Right atrium auricular region (tissue), 2 donors: ENCODE measurements at regions not wholly inside any gene's neighbourhood (a gene's known extent, or its start where the extent isn't known, plus 50 kb on each side); places are given as distances from the start of the nearest gene placed in this dataset.

Source experiments
- DNase-seq: peaks from one replicate; pipeline ENCODE4 v3.0.0-alpha.2; 2019; ENCODE audit warnings: low spot score
- H3K27ac ChIP-seq, 2 donors: fragments of 200-600 bp; sonication (generic); 1 replicate in 1 of 2; 2 replicates in 1 of 2; pipeline ENCODE4 v1.5.1; 2016 to 2019
- H3K27me3 ChIP-seq, 2 donors: fragments of 200-600 bp; sonication (generic); one replicate each; pipeline versions ENCODE4 v1.5.1 to v1.6.0; 2017 to 2019
- H3K36me3 ChIP-seq: fragments of 200-600 bp; sonication (generic); one replicate; pipeline ENCODE4 v1.5.1; 2016
- H3K4me1 ChIP-seq, 2 donors: fragments of 200-600 bp; sonication (generic); one replicate each; pipeline versions ENCODE4 v1.5.1 to v1.6.0; 2017 to 2019
- H3K4me3 ChIP-seq, 2 donors: fragments of 200-600 bp; sonication (generic); 1 replicate in 1 of 2; 2 replicates in 1 of 2; pipeline ENCODE4 v1.5.1; 2017 to 2019; ENCODE audit warnings: mild to moderate bottlenecking in 1 of 2, moderate library complexity in 1 of 2
- H3K9me3 ChIP-seq, 2 donors: fragments of 200-600 bp; sonication (generic); one replicate each; pipeline ENCODE4 v1.5.1; 2019
- CTCF ChIP-seq, 2 donors: fragments of 200-600 bp; sonication (generic); IDR thresholded peaks; one replicate each; pipeline ENCODE4 v1.5.1; 2019; ENCODE audit warnings: antibody characterized with exemption in 2 of 2

GRCh38 chr6:71236926-71237434 lies 51.6 kb upstream of the OGFRL1 start:
- Histone ChIP-seq H3K4me3 (no peak overlapping the region), H3K27ac (no peak overlapping the region), H3K27me3 (no peaks in the 10 kb centered on the region), H3K9me3 (no peaks in the 10 kb centered on the region), H3K4me1 (no peaks in the 10 kb centered on the region), H3K36me3 (no peaks in the 10 kb centered on the region)
- no peak for DNase-seq
- no peak for TF ChIP-seq CTCF (IDR thresholded peaks at IDR 0.05)

DNA sequence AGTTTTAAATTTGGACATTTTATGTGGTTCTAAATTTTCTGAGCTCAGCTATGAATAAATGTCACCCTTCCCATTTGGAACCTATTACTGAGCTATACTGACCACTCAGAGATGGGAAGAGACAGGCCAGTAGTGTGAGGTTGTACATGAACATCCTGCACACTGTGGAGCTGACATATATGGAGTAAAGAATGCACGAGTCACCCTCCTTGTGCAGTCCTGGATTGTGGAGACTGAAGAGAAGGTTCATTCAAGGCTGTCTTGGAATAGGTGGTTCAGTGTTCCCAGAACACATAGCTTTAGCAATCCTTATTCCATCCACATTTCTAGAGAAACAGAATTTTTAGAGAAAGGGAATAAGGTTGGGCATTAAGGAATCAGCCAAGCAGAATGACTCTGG lies 50.3 kb upstream of the OGFRL1 start:
- H3K9me3 ChIP-seq: no peaks in the 10 kb centered on the region
- no peak overlapping the region for H3K4me3 ChIP-seq
- no peak for DNase-seq
- H3K27ac ChIP-seq: no peak overlapping the region
- no peaks in the 10 kb centered on the region for H3K36me3 ChIP-seq
- H3K4me1 ChIP-seq: no peaks in the 10 kb centered on the region
- TF ChIP-seq CTCF (IDR thresholded peaks at IDR 0.05): no peak
- H3K27me3 ChIP-seq: no peaks in the 10 kb centered on the region
